Activated CD4-positive, alpha-beta memory T cell treated with anti-CD3 and anti-CD28 coated beads, Interleukin-2, amount 10 ng/mL, durations not matched to agents 7 days and 5 days (primary cell): ENCODE measurements at regions not wholly inside any gene's neighbourhood (a gene's known extent, or its start where the extent isn't known, plus 50 kb on each side); places are given as distances from the start of the nearest gene placed in this dataset.

ENCODE experiments used
- CTCF ChIA-PET: fragments of 350-600 bp; sonication (Branson Sonifier 250); formaldehyde crosslinking; loops from one replicate; lab custom pipeline; 2021; ENCODE audit warnings: antibody characterized with exemption, inconsistent platforms; lab: Charles Lee
- POLR2A ChIA-PET: fragments of 350-600 bp; sonication (Branson Sonifier 250); formaldehyde crosslinking; loops from one replicate; lab custom pipeline; 2021; ENCODE audit warnings: antibody characterized with exemption; lab: Charles Lee
- DNase-seq: peaks from one replicate; pipeline ENCODE4 v3.0.0-alpha.2; 2020
- H3K27ac Mint-ChIP-seq: one replicate; pipeline ENCODE4 v1.8.0; 2021; ENCODE audit warnings: mild to moderate bottlenecking, mixed read lengths
- H3K27me3 Mint-ChIP-seq: one replicate; pipeline ENCODE4 v1.8.0; 2021; ENCODE audit warnings: mixed read lengths
- H3K36me3 Mint-ChIP-seq: one replicate; pipeline ENCODE4 v1.8.0; 2021; ENCODE audit warnings: low read depth, mixed read lengths
- H3K4me1 Mint-ChIP-seq: one replicate; pipeline ENCODE4 v1.8.0; 2021; ENCODE audit warnings: mixed read lengths
- H3K4me3 Mint-ChIP-seq: one replicate; pipeline ENCODE4 v1.8.0; 2021; ENCODE audit warnings: mild to moderate bottlenecking, mixed read lengths
- H3K9me3 Mint-ChIP-seq: one replicate; pipeline ENCODE4 v1.8.0; 2021; ENCODE audit warnings: mixed read lengths

DNA sequence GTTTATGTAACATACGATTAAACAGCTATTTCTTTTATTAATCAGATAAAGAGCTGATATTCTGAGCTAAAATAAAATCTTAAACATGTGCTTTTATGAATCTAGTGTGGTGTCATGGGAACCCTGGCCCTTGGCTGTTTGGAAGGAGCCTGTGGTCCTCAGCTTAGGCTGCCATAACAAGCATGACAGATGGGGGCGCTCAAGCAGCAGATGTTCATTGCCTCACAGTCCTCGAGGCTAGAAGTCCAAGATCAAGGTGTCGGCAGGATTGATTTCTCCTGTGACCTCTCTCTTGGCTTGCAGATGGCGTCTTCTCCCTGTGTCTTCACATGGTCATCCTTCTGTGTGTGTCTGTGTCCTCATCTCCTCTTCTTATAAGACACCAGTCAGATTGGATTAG, 448.2 kb downstream of the GADD45G start:
- CTCF ChIA-PET: interaction anchor here (1.1 to 1.4 kb wide), 3 partner anchors 42 to 455 kb away, joined by 3 to 6 read pairs (median 5); no protein-coding TSS in a partner anchor

DNA sequence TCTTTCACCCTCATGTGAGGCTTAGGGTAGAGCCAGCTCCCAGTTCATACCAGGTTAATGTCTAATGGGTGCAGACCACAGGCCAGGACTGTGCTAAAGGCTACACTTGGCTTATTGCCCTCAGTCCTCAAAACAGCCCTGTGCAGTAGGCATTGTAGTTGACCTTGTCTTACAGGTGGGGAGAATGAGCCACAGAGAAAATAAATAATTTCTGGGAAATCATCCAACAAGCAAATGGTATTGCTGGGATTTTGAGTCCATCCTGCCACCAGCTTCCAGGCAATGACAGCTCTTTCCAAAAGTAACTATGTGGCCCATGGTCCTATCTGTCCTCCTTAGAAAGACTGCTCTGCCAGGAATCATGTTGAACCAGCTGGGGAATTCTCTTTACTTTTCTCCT, 450.0 kb downstream of the GADD45G start:
- Mint-ChIP-seq H3K27ac (no peak overlapping the region), H3K27me3 (peaks cover 27% of the 10 kb centered on the region), H3K4me1 (no peaks in the 10 kb centered on the region), H3K4me3 (no peak overlapping the region), H3K9me3 (no peaks in the 10 kb centered on the region), H3K36me3 (no peaks in the 10 kb centered on the region)
- CTCF ChIA-PET: no interaction called here
- no peak for DNase-seq
- POLR2A ChIA-PET: no interaction called here

More for the DNA sequence above, 448.2 kb downstream of the GADD45G start:
- DNase-seq: no peak
- H3K36me3 Mint-ChIP-seq: no peaks in the 10 kb centered on the region
- H3K4me3 Mint-ChIP-seq: no peak overlapping the region
- no peak overlapping the region for H3K27ac Mint-ChIP-seq
- H3K4me1 Mint-ChIP-seq: no peaks in the 10 kb centered on the region
- no peaks in the 10 kb centered on the region for H3K9me3 Mint-ChIP-seq
- POLR2A ChIA-PET: no interaction called here
- H3K27me3 Mint-ChIP-seq: peaks cover 30% of the 10 kb centered on the region

DNA sequence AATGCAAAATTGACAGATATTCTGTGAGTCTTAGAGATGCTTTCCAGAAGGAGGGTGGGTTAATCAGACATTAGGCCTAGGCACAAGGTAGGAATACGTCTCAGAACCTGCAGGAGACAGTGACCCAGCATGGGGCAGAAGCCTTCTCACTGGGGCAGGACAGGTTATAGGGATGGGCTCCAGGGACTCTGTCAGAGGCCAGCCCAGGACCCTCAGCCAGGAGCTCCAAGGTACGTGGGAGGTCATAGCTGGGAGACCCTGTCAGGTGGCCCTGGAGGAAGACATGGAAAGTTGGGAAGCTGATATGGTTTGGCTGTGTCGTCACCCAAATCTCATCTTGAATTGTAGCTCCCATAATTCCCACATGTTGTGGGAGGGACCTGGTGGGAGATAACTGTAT, 450.4 kb downstream of the GADD45G start:
- Mint-ChIP-seq H3K4me3 (no peak overlapping the region), H3K36me3 (no peaks in the 10 kb centered on the region), H3K27me3 (peaks cover 27% of the 10 kb centered on the region), H3K9me3 (no peaks in the 10 kb centered on the region), H3K4me1 (no peaks in the 10 kb centered on the region), H3K27ac (no peak overlapping the region)
- CTCF ChIA-PET: interaction anchor here (0.6 kb wide), 1 partner anchor 947 kb away, joined by 3 read pairs; no protein-coding TSS in a partner anchor
- POLR2A ChIA-PET: no interaction called here
- no peak for DNase-seq

DNA sequence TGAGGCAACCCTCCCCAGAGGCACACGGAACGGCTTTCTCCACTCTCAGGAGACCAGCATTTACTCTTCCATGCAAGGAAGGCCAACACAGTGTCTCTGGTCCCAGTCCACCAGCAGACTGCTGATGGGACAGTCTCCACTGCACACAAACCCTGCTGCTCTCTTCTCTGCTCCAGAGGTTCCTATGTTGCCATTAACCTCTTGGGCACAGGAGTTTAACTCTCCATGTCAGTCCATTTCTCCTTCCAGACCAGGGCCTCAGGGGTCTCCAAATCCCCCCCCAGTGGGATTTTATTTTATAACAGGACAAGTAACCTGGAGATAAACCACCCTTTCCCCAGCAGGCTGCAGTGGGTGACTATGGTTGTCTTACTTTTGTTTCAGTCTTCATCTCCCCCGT, 452.5 kb downstream of the GADD45G start:
- H3K4me1 Mint-ChIP-seq: no peaks in the 10 kb centered on the region
- no peaks in the 10 kb centered on the region for H3K9me3 Mint-ChIP-seq
- H3K27ac Mint-ChIP-seq: no peak overlapping the region
- no peak overlapping the region for H3K4me3 Mint-ChIP-seq
- H3K36me3 Mint-ChIP-seq: no peaks in the 10 kb centered on the region
- no peak for DNase-seq
- ChIA-PET POLR2A (no interaction called here), CTCF (no interaction called here)
- H3K27me3 Mint-ChIP-seq: peaks cover 18% of the 10 kb centered on the region

DNA sequence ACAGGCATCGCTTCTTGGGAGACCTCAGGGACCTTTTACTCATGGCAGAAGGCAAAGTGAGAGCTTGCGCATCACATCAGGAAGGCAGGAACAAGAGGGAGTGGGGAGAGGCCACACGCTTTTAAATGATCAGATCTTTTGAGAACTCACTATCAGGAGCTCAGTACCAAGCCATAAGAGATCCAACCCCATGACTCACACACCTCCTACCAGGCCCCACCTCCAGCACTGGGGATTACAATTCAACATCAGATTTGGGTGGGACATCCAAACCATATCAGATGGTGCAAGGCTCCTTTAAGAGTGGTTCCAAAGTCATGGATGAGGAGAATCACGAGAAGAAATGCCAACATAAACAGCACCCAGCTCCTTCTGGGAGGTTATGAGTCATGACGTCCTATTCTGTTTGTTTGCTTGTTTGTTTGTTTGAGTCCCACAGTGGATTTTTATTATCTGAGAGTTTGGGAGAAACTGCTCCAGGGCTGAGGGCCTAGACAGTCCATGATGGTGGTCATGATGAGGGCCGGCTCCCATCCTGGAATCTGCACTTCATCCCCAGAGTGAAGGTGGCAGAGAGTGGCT, 453.5 kb downstream of the GADD45G start:
- no peak overlapping the region for H3K4me3 Mint-ChIP-seq
- POLR2A ChIA-PET: no interaction called here
- no peaks in the 10 kb centered on the region for H3K36me3 Mint-ChIP-seq
- CTCF ChIA-PET: no interaction called here
- peaks cover 13% of the 10 kb centered on the region for H3K27me3 Mint-ChIP-seq
- H3K9me3 Mint-ChIP-seq: no peaks in the 10 kb centered on the region
- DNase-seq: no peak
- no peak overlapping the region for H3K27ac Mint-ChIP-seq
- no peaks in the 10 kb centered on the region for H3K4me1 Mint-ChIP-seq

DNA sequence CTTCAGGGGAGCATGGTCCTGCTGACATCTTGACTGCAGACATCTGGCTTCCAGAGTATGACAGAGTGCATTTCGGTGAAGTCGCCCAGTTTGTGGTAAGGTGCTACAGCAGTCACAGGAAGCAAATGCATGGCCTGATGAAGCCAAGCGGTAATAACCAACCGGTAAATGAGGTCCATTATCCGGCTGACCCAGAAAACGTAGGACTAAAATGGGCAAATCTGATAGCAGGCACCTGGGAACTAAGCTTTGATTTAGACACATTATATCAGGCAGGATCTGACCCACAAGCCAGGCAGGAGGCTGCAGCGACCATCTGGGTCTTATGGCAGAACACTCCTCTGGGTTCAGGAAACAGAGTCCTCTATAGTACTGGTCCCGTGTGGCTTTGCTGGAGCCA, 454.6 kb downstream of the GADD45G start:
- ChIA-PET CTCF (interaction anchor here (1.0 kb wide), 1 partner anchor 466 kb away, joined by 4 read pairs; no protein-coding TSS in a partner anchor), POLR2A (interaction anchor here (0.6 kb wide), 1 partner anchor 70 kb away, joined by 3 read pairs; no protein-coding TSS in a partner anchor)
- DNase-seq: no peak
- no peaks in the 10 kb centered on the region for H3K9me3 Mint-ChIP-seq
- H3K27ac Mint-ChIP-seq: no peak overlapping the region
- no peak overlapping the region for H3K4me3 Mint-ChIP-seq
- peaks cover 10% of the 10 kb centered on the region for H3K27me3 Mint-ChIP-seq
- H3K4me1 Mint-ChIP-seq: no peaks in the 10 kb centered on the region
- H3K36me3 Mint-ChIP-seq: no peaks in the 10 kb centered on the region

DNA sequence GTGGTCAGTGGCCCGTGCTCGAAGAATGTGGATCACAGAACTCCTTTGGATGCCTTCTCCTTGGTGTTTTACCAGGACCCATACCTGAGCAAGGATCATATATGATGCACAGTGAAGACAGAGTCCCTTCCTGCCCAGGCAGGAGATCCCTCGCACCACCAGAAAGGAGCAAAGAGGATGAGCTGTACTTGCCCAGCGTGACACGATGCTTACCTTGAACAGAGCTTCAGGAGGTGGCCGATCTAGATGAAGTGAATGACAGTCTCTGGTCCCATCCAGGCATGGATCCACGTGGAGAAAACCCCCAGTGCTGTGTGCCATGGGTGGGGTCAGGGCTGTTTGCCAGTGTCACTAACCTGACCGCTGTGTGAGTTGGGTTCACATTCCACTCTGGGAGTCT, 455.4 kb downstream of the GADD45G start:
- CTCF ChIA-PET: interaction anchor here (0.7 to 1.0 kb wide), 2 partner anchors 456 to 467 kb away, joined by 4 read pairs; no protein-coding TSS in a partner anchor
- Mint-ChIP-seq H3K27me3 (peaks cover 7% of the 10 kb centered on the region), H3K4me3 (no peak overlapping the region), H3K9me3 (no peaks in the 10 kb centered on the region), H3K4me1 (no peaks in the 10 kb centered on the region), H3K27ac (no peak overlapping the region), H3K36me3 (no peaks in the 10 kb centered on the region)
- DNase-seq: no peak
- POLR2A ChIA-PET: no interaction called here

DNA sequence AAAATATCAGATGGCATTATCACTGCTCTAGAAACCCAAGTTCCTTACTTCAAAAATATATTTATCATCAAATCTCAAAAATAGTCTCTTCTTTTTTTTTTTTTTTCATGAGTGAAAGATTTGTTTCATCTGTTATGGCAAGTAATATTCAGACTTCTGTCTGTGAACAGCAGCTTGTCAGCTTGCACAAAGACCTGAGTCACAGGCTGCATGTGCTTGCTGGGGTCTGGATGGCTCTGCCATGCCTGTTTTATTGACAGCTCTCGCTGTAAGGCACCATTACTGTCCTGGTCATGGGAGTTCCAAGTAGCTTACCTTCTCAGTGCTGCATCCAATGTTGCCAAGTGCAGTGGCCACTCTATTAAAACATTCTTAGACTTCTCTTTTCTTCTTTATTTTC, 456.4 kb downstream of the GADD45G start:
- no peak for DNase-seq
- no peak overlapping the region for H3K4me3 Mint-ChIP-seq
- H3K27me3 Mint-ChIP-seq: peaks cover 7% of the 10 kb centered on the region
- H3K4me1 Mint-ChIP-seq: no peaks in the 10 kb centered on the region
- CTCF ChIA-PET: no interaction called here
- no peaks in the 10 kb centered on the region for H3K36me3 Mint-ChIP-seq
- H3K9me3 Mint-ChIP-seq: no peaks in the 10 kb centered on the region
- POLR2A ChIA-PET: no interaction called here
- no peak overlapping the region for H3K27ac Mint-ChIP-seq

DNA sequence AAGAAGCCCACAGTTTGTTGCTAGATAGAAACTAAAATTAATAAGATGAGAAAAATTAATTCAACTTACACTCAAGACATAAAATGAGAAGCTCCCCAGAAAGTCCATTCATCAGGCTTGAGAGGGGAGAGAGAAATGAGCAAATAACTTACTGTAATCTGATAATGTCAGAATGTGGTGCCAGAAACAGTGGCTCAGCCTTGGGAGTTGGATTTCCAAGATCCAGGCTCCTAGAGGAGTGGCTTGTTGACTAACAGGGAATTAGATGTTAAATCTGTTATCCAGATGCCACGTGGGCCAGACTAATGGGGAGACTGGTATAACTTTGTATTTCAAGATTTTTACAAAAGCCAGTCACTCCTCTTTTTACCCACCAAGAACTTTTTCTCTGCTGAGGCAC, 458.2 kb downstream of the GADD45G start:
- no peak overlapping the region for H3K27ac Mint-ChIP-seq
- no peak overlapping the region for H3K4me3 Mint-ChIP-seq
- no peaks in the 10 kb centered on the region for H3K9me3 Mint-ChIP-seq
- ChIA-PET CTCF (no interaction called here), POLR2A (no interaction called here)
- no peaks in the 10 kb centered on the region for H3K4me1 Mint-ChIP-seq
- H3K36me3 Mint-ChIP-seq: no peaks in the 10 kb centered on the region
- DNase-seq: no peak
- peaks cover 17% of the 10 kb centered on the region for H3K27me3 Mint-ChIP-seq

DNA sequence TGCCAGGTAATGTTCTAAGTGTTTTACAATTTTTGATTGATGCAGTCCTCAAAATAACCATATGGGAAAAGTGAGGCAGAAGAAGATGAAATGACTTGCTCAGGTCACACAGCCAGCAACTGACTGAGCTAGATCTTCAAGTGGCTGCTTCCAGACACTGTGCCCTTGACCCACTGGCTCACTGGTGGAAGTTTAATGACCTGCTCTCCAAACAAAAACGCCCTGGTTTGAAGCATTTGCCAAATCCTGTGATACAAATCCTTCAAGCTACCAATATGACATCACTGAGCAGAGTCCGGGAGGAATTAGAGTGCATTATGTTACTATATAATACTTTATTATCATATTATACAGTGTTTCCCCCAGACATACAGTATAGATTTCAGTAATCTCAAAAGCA, 459.4 kb downstream of the GADD45G start:
- POLR2A ChIA-PET: no interaction called here

DNA sequence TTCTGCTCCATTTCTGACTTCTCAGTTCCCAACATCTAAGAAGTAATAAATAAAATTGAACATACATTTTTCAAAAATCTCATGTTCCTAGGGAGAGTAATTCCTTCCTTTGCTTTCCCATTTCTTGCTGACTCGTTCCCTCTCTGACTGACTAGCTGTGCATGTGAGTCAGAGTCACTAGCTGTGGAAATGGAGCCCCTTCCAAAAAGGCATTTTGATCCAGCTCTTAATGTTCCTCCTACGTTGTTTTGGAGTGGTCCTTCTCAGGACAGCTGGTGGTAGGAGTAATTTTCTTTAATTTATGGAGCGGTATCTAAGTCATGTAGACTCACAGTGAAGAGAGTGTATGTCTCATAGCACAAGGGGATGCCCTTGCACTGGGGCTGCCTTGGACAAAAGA, 460.2 kb downstream of the GADD45G start:
- Mint-ChIP-seq H3K4me1 (no peaks in the 10 kb centered on the region), H3K27ac (no peak overlapping the region), H3K4me3 (no peak overlapping the region), H3K36me3 (no peaks in the 10 kb centered on the region), H3K9me3 (no peaks in the 10 kb centered on the region), H3K27me3 (peaks cover 34% of the 10 kb centered on the region)
- ChIA-PET POLR2A (no interaction called here), CTCF (no interaction called here)
- DNase-seq: no peak

More for the DNA sequence above, 459.4 kb downstream of the GADD45G start:
- no peaks in the 10 kb centered on the region for H3K36me3 Mint-ChIP-seq
- DNase-seq: no peak
- no peak overlapping the region for H3K27ac Mint-ChIP-seq
- H3K27me3 Mint-ChIP-seq: peaks cover 29% of the 10 kb centered on the region
- H3K4me3 Mint-ChIP-seq: no peak overlapping the region
- CTCF ChIA-PET: no interaction called here
- no peaks in the 10 kb centered on the region for H3K9me3 Mint-ChIP-seq
- H3K4me1 Mint-ChIP-seq: no peaks in the 10 kb centered on the region

DNA sequence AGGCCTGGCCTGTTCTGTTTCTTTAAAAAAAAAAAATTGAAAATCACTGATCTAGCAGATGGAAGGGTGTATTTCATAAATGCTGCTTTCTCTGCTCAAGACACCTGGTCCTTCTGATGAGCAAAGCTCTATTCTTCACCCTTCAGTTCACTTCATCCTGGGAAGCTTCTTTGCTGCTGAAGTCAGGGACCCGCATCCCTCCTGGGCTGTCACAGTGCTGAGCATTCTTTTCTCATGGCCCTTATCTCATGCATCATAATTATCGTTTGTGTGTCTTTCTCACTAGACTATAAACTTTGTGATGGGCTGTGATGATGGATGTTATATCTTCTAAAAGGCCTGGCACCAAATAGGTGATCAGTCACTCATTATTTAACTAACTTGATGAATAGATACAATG, 461.0 kb downstream of the GADD45G start:
- ChIA-PET CTCF (no interaction called here), POLR2A (no interaction called here)
- Mint-ChIP-seq H3K27me3 (peaks cover 41% of the 10 kb centered on the region), H3K27ac (no peak overlapping the region), H3K4me3 (no peak overlapping the region), H3K36me3 (no peaks in the 10 kb centered on the region), H3K4me1 (no peaks in the 10 kb centered on the region), H3K9me3 (no peaks in the 10 kb centered on the region)
- no peak for DNase-seq

DNA sequence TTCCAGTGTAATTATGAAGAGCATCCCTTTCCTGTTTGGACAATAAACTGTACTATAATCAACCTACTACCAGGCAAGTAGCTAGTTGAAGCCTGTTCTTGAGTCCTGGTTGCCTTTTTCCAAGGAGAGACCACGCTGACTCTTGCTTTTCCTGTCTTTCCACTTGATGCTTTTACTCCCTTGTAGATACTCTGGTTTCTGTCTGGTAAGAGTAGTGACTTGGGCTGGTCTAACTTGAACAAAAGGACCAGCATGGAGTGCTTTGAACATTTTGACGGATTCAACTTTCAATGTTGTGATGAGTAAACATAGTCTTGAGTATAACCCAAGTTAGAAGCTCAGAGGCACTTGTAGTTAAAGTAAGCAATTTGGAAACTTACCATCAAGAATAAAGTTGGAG, 464.3 kb downstream of the GADD45G start:
- ChIA-PET CTCF (interaction anchor here (1.6 kb wide), 1 partner anchor 466 kb away, joined by 4 read pairs; no protein-coding TSS in a partner anchor), POLR2A (no interaction called here)
- Mint-ChIP-seq H3K9me3 (no peaks in the 10 kb centered on the region), H3K4me3 (no peak overlapping the region), H3K27me3 (peaks cover 48% of the 10 kb centered on the region), H3K36me3 (no peaks in the 10 kb centered on the region), H3K4me1 (peaks cover 5% of the 10 kb centered on the region), H3K27ac (no peak overlapping the region)
- DNase-seq: no peak

DNA sequence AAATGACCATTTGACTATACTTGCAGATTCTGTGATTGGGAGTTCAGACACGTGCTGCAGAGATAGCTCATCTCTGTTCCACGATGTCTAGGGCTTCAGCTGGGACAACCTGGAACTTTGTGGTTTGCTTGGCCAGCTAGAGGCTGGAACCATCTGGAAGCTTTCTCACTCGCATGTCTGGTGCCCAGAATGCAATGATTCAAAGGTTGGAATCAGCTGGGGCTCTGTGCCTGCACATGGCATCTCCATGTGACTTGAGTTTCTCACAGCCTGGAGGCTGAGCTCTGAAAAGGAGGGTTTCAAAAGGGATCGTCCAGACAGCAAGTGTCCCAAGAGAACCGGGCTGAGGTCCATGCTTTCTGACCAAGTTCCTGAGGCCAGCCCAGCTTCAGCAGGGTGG, 465.2 kb downstream of the GADD45G start:
- Mint-ChIP-seq H3K27ac (no peak overlapping the region), H3K27me3 (peaks cover 51% of the 10 kb centered on the region), H3K4me1 (peaks cover 5% of the 10 kb centered on the region), H3K4me3 (no peak overlapping the region), H3K9me3 (no peaks in the 10 kb centered on the region), H3K36me3 (no peaks in the 10 kb centered on the region)
- DNase-seq: no peak
- ChIA-PET POLR2A (no interaction called here), CTCF (interaction anchor here (0.5 to 1.6 kb wide), 2 partner anchors 35 to 467 kb away, joined by 3 to 4 read pairs; no protein-coding TSS in a partner anchor)
